Ascending aorta (tissue), 2 donors: ENCODE measurements at regions not wholly inside any gene's neighbourhood (a gene's known extent, or its start where the extent isn't known, plus 50 kb on each side); places are given as distances from the start of the nearest gene placed in this dataset.

Experiments used
- DNase-seq, 2 donors: peaks; one replicate each; pipeline ENCODE4 v3.0.0-alpha.2; 2019; ENCODE audit warnings: low spot score in 2 of 2
- H3K27ac ChIP-seq, 2 donors: fragments of 200-600 bp; sonication (generic); one replicate each; pipeline ENCODE4 v1.5.1; 2016 to 2017; ENCODE audit warnings: mild to moderate bottlenecking in 1 of 2
- H3K27me3 ChIP-seq: fragments of 200-600 bp; sonication (generic); one replicate; pipeline ENCODE4 v1.5.1; 2017
- H3K36me3 ChIP-seq, 2 donors: fragments of 200-600 bp; sonication (generic); one replicate each; pipeline ENCODE4 v1.5.1; 2016
- H3K4me1 ChIP-seq, 2 donors: fragments of 200-600 bp; sonication (generic); one replicate each; pipeline ENCODE4 v1.5.1; 2016 to 2017; ENCODE audit warnings: mild to moderate bottlenecking in 1 of 2
- H3K4me3 ChIP-seq, 2 donors: fragments of 200-600 bp; sonication (generic); one replicate each; pipeline ENCODE4 v1.5.1; 2016 to 2017; ENCODE audit warnings: mild to moderate bottlenecking in 1 of 2
- H3K9me3 ChIP-seq, 2 donors: fragments of 200-600 bp; sonication (generic); one replicate each; pipeline ENCODE4 v1.5.1; 2016
- intact Hi-C: fragments of 100-400 bp; cut with DNase I; formaldehyde crosslinking; loops from one replicate; pipeline ENCODE4 v1.15.1; 2023
- TF ChIP-seq, protein P1 (sequence below), 3 experiments: fragments of 200-600 bp in 2 of 3; fragments of 450-650 bp in 1 of 3; sonication (generic) in 2 of 3; IDR thresholded peaks; one replicate each; pipeline ENCODE4 v1.5.1; 2016 to 2019; ENCODE audit warnings: antibody characterized with exemption in 3 of 3, mild to moderate bottlenecking in 1 of 3, moderate library complexity in 1 of 3

DNA sequence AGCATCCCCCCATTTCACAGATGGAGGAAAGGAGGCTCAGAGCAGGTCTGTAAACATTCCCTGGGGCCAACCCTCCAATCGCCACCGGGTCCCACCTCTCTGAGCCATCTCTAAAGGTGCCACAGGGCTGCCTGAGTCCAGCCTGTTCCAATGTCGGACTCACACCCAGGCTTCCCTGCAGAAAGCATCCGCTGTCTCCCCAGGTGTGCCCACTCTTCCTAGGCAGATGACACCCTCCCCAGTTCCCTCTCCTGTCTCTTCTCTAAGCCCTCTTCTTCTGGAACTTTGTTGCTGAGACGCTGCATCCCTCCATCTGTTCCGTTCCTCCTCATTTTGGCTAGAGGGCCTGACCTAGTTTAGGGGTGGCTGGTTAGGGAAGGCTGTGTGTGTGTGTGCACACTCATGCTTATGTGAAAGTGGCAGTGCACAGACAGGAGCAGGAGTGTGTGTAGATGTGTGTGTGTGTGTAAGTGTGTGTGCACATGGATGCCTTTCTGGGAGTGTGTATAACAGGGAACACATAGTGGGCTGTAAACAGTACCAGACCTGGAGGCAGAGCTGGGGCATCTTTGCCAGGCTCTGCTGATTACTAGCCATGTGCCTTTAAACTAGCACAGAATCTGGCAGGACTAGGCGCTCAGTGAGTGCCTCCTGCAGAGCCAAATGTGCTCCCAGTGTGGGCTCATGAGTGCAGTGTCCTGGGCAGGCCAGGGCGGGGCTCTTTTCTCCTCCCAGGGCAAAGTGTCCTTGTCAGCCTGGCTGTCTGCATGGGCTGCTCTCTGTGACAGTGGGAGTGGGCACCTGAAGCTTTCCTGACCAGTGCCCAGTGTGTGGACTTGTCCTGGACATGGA lies 77.3 kb upstream of the NECTIN1 start:
- H3K4me1 ChIP-seq = no peaks in the 10 kb centered on the region
- H3K27me3 ChIP-seq = no peaks in the 10 kb centered on the region
- no peak overlapping the region for H3K27ac ChIP-seq
- no peaks in the 10 kb centered on the region for H3K9me3 ChIP-seq
- H3K4me3 ChIP-seq = no peak overlapping the region
- intact Hi-C loops = no loop called here
- TF ChIP-seq, protein P1, sequence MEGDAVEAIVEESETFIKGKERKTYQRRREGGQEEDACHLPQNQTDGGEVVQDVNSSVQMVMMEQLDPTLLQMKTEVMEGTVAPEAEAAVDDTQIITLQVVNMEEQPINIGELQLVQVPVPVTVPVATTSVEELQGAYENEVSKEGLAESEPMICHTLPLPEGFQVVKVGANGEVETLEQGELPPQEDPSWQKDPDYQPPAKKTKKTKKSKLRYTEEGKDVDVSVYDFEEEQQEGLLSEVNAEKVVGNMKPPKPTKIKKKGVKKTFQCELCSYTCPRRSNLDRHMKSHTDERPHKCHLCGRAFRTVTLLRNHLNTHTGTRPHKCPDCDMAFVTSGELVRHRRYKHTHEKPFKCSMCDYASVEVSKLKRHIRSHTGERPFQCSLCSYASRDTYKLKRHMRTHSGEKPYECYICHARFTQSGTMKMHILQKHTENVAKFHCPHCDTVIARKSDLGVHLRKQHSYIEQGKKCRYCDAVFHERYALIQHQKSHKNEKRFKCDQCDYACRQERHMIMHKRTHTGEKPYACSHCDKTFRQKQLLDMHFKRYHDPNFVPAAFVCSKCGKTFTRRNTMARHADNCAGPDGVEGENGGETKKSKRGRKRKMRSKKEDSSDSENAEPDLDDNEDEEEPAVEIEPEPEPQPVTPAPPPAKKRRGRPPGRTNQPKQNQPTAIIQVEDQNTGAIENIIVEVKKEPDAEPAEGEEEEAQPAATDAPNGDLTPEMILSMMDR (IDR thresholded peaks at IDR 0.05) = no peak
- DNase-seq = no peak
- H3K36me3 ChIP-seq = no peaks in the 10 kb centered on the region

DNA sequence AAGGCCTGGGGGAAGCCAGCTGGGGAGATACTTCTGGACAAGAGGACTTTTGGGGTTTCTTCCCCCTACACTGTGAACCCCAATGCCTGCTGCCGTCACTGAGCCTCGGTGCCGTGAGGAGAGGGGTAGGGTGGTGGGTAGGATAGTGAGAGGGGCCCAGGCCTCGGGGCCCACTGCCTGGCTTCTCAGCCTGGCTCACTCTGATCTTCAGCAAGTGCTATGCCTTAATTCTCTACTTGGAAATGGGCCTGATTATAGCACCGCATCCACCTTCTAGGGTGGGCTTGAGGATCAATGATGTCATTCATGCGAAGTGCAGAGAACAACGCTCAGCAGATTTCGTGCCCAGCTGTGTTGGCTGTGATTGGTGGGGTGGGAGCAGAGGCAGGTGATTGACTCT lies 76.7 kb upstream of the NECTIN1 start:
- H3K27me3 ChIP-seq = no peaks in the 10 kb centered on the region
- H3K4me1 ChIP-seq = no peaks in the 10 kb centered on the region
- no peak for DNase-seq
- intact Hi-C loops = no loop called here
- H3K36me3 ChIP-seq = no peaks in the 10 kb centered on the region
- H3K9me3 ChIP-seq = no peaks in the 10 kb centered on the region
- H3K27ac ChIP-seq = no peak overlapping the region
- H3K4me3 ChIP-seq = no peak overlapping the region
- TF ChIP-seq, protein P1 (IDR thresholded peaks at IDR 0.05) = no peak

DNA sequence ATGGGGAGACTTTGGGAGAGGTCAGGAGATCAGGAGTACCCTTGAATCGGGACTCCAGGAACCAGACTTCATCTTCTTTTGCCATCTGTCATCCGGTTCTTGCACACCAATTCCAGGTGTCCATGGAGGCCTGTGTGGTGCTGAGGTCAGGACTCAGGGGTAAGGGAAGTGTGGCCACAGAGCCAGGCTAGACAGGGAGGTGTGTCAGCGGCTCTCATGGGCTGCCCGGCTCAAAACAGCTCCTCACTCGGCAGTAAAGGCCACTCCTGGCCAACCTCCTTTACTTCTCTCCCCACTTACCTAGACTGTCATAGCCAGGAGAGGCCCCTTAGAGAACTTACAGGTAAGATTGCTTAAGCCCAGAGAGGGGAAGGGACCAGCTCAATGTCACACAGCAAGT lies 75.7 kb upstream of the NECTIN1 start:
- DNase-seq = no peak
- no peak overlapping the region for H3K4me3 ChIP-seq
- H3K36me3 ChIP-seq = no peaks in the 10 kb centered on the region
- no peaks in the 10 kb centered on the region for H3K9me3 ChIP-seq
- no peaks in the 10 kb centered on the region for H3K27me3 ChIP-seq
- no peak overlapping the region for H3K27ac ChIP-seq
- no peaks in the 10 kb centered on the region for H3K4me1 ChIP-seq
- intact Hi-C loops = no loop called here
- TF ChIP-seq, protein P1 (IDR thresholded peaks at IDR 0.05) = no peak

DNA sequence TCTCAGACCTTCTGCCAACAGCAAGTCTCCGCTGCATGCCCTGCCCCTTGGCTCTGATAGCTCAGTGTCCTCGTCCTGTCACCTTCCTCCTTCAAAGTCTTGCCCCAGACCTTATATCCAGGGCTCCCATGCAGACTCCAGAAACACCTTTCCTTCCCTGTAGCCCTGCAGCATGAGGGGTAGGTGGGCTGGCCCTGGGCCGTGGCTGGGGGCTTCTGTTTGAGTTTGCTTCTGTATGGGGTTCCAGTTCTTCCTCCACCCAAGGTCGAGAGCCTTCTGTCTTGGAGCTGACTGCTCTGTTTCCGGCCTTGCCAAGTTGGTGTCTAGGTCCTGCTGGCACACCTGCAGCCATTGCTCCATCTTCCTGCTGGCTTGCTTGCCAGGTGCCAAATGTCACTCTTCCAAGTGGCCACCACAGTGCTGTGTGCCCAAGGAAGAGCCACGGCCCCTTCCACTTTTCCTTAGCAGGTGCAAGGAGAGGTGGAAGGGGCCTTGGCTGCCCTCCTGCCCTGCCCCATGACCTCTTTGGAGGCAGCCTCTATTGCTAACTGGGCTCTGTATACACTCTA lies 74.8 kb upstream of the NECTIN1 start:
- TF ChIP-seq, protein P1 (IDR thresholded peaks at IDR 0.05) = no peak
- no peak for DNase-seq

DNA sequence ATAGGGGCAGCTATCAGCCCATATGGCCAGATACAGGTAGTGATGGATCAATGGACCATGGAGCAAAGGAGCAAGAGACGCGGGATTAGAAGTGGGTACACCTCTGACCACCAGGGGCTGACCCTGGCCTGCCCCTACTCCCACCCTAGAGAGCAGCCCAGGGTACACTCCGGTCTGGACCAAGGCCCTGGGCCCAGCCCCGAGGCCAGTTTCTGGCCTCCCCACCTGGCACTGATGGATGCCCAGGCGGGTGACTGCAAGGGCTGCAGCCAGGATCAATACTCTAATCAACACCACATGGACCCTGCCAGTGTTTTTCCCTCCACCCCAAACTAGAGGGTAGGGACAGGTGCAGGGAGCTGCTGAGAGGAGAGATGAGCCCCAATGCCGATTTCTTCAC lies 74.1 kb upstream of the NECTIN1 start:
- H3K9me3 ChIP-seq = no peaks in the 10 kb centered on the region
- TF ChIP-seq, protein P1 (IDR thresholded peaks at IDR 0.05) = no peak
- no peak overlapping the region for H3K4me3 ChIP-seq
- H3K27me3 ChIP-seq = no peaks in the 10 kb centered on the region
- H3K36me3 ChIP-seq = no peaks in the 10 kb centered on the region
- H3K27ac ChIP-seq = no peak overlapping the region
- DNase-seq = no peak
- no peaks in the 10 kb centered on the region for H3K4me1 ChIP-seq
- intact Hi-C loops = no loop called here

More for the DNA sequence above, 74.8 kb upstream of the NECTIN1 start:
- H3K9me3 ChIP-seq = no peaks in the 10 kb centered on the region
- no peaks in the 10 kb centered on the region for H3K36me3 ChIP-seq
- no peak overlapping the region for H3K4me3 ChIP-seq
- H3K4me1 ChIP-seq = no peaks in the 10 kb centered on the region
- intact Hi-C loops = no loop called here
- no peak overlapping the region for H3K27ac ChIP-seq
- H3K27me3 ChIP-seq = no peaks in the 10 kb centered on the region
